HepG2 (cell line): ENCODE measurements at regions not wholly inside any gene's neighbourhood (a gene's known extent, or its start where the extent isn't known, plus 50 kb on each side); places are given as distances from the start of the nearest gene placed in this dataset.

Source experiments
- ATAC-seq: fragments of 200-7000 bp; cut with Tn5 transposase; 3 replicates; pipeline ENCODE4 v1.9.1; 2020; ENCODE audit warnings: mild to moderate bottlenecking, moderate library complexity
- BruUV-seq: library from RNA; stranded (reverse); fragments of 400-500 nt; replicated peaks from 2 replicates; lab custom pipeline; 2021; lab: Mats Ljungman, UMichigan
- CTCF ChIA-PET: fragments of 300-600 bp; formaldehyde crosslinking; extraction: SDS; loops from one replicate; lab custom pipeline; 2021; ENCODE audit warnings: low total read pairs, inconsistent platforms, low intra/inter-chr PET ratio; lab: Yijun Ruan, JAX
- POLR2A ChIA-PET: fragments of 350-600 bp; sonication (Branson Sonifier 250); formaldehyde crosslinking; loops from one replicate; lab custom pipeline; 2020; ENCODE audit warnings: antibody characterized with exemption, inconsistent platforms; lab: Yijun Ruan, JAX
- DNase-seq: peaks from one replicate; pipeline ENCODE4 v3.0.0-alpha.2; 2015; ENCODE audit warnings: low spot score
- FAIRE-seq: peaks from 3 replicates; lab custom pipeline; 2011; peaks lifted over from hg19 to GRCh38; lab: Jason Lieb, UNC
- H2AFZ ChIP-seq: one replicate; pipeline ENCODE4 v1.6.1; 2011; ENCODE audit warnings: low read length, inconsistent platforms
- H3K27ac ChIP-seq: fragments of 300-600 bp; 3 replicates; pipeline ENCODE4 v1.8.0; 2011; ENCODE audit warnings: mixed run types, mild to moderate bottlenecking, mixed read lengths, low read length, inconsistent platforms; ENCODE audit not compliant: insufficient read depth; ENCODE audit errors: extremely low read length
- H3K27me3 ChIP-seq, 2 experiments: fragments of 200-600 bp in 1 of 2; 2 replicates in 1 of 2; 3 replicates in 1 of 2; pipeline versions ENCODE4 v1.6.0 to v1.8.0; 2011; ENCODE audit warnings: low read length in 2 of 2, mild to moderate bottlenecking in 2 of 2, moderate library complexity in 2 of 2, inconsistent platforms in 1 of 2; ENCODE audit not compliant: insufficient read depth in 2 of 2, control insufficient read depth in 1 of 2
- H3K36me3 ChIP-seq, 2 experiments: fragments of 200-600 bp in 1 of 2; replicated peaks in 1 of 2; 2 replicates in 1 of 2; 3 replicates in 1 of 2; pipeline versions ENCODE4 v1.5.1 to v1.8.0; 2011; ENCODE audit warnings: low read length in 2 of 2, inconsistent platforms in 1 of 2; ENCODE audit not compliant: insufficient read depth in 2 of 2, control insufficient read depth in 1 of 2
- H3K4me1 ChIP-seq: 2 replicates; pipeline ENCODE4 v1.5.1; 2012; ENCODE audit warnings: low read length, inconsistent platforms; ENCODE audit not compliant: insufficient read depth
- H3K4me2 ChIP-seq: 2 replicates; pipeline ENCODE4 v1.6.0; 2011; ENCODE audit warnings: low read depth, low read length, inconsistent platforms
- H3K4me3 ChIP-seq, 3 experiments: fragments of 200-600 bp in 1 of 3; sonication (generic), shearing (Covaris generic) in 1 of 3; replicated peaks in 1 of 3; 2 replicates each; pipeline ENCODE4 v1.5.1; 2011 to 2016; ENCODE audit warnings: low read length in 3 of 3, inconsistent platforms in 2 of 3, low read depth in 2 of 3, mild to moderate bottlenecking in 2 of 3, control low read depth in 1 of 3, mixed read lengths in 1 of 3; ENCODE audit not compliant: insufficient read depth in 1 of 3
- H3K79me2 ChIP-seq: one replicate; pipeline ENCODE4 v1.6.1; 2011; ENCODE audit warnings: low read length, inconsistent platforms; ENCODE audit not compliant: insufficient read depth
- H3K9ac ChIP-seq: 2 replicates; pipeline ENCODE4 v1.6.0; 2011; ENCODE audit warnings: mild to moderate bottlenecking, low read depth, low read length, inconsistent platforms; ENCODE audit not compliant: insufficient read depth
- H3K9me3 ChIP-seq: 2 replicates; pipeline ENCODE4 v1.5.1; 2012; ENCODE audit warnings: mild to moderate bottlenecking, low read length
- H4K20me1 ChIP-seq: 2 replicates; pipeline ENCODE4 v1.6.0; 2011; ENCODE audit warnings: inconsistent platforms, mild to moderate bottlenecking, low read length, moderate library complexity; ENCODE audit not compliant: insufficient read depth
- CTCF ChIP-seq: sonication (generic); formaldehyde crosslinking; IDR thresholded peaks from 2 replicates; pipeline ENCODE4 v1.5.0; 2020; ENCODE audit warnings: mild to moderate bottlenecking, missing genetic modification reagents, moderate library complexity
- HCFC1 ChIP-seq: fragments of 150-350 bp; IDR thresholded peaks from 2 replicates; pipeline ENCODE4 v1.6.1; 2014; ENCODE audit warnings: low read depth, low read length
- ISX ChIP-seq: sonication (generic); formaldehyde crosslinking; conservative IDR thresholded peaks from 2 replicates; pipeline ENCODE4 v1.5.0; 2020; ENCODE audit warnings: missing genetic modification reagents
- KLF15 ChIP-seq: sonication (generic); formaldehyde crosslinking; IDR thresholded peaks from 2 replicates; pipeline ENCODE4 v1.8.1; 2023; ENCODE audit warnings: borderline replicate concordance, mild to moderate bottlenecking, inconsistent platforms, missing genetic modification reagents, mixed read lengths
- PHB2 ChIP-seq: fragments of 450-650 bp; IDR thresholded peaks from 2 replicates; pipeline ENCODE4 v1.6.1; 2018; ENCODE audit not compliant: partially characterized antibody
- POLR2AphosphoS5 ChIP-seq: IDR thresholded peaks from 2 replicates; pipeline ENCODE4 v1.6.1; 2012; ENCODE audit warnings: low read depth, low read length
- RAD21 ChIP-seq: fragments of 450-650 bp; formaldehyde crosslinking; IDR thresholded peaks from 2 replicates; pipeline ENCODE4 v1.5.0; 2020; ENCODE audit warnings: mild to moderate bottlenecking
- RFXANK ChIP-seq: IDR thresholded peaks from 2 replicates; pipeline ENCODE4 v1.6.1; 2016
- SMC3 ChIP-seq: IDR thresholded peaks from 2 replicates; pipeline ENCODE4 v1.6.1; 2011; ENCODE audit warnings: low read length, improper control_type of control experiment
- STAG1 ChIP-seq: sonication (generic); formaldehyde crosslinking; IDR thresholded peaks from 2 replicates; pipeline ENCODE4 v1.4.0; 2020; ENCODE audit warnings: missing genetic modification reagents
- STAT5B ChIP-seq: sonication (generic); formaldehyde crosslinking; IDR thresholded peaks from 2 replicates; pipeline ENCODE4 v1.4.0; 2020; ENCODE audit warnings: missing genetic modification reagents
- TBX3 ChIP-seq: fragments of 450-650 bp; IDR thresholded peaks from 2 replicates; pipeline ENCODE4 v1.6.1; 2017; ENCODE audit warnings: antibody characterized with exemption, mild to moderate bottlenecking, inconsistent platforms, borderline replicate concordance
- ZNF513 ChIP-seq: sonication (generic); formaldehyde crosslinking; conservative IDR thresholded peaks from 2 replicates; pipeline ENCODE4 v1.5.0; 2020; ENCODE audit warnings: missing genetic modification reagents
- WGBS: methylation state at CpG from one replicate; pipeline ENCODE4 v1.1.6; 2017; ENCODE audit warnings: low lambda C conversion rate; 5-methylcytosine and 5-hydroxymethylcytosine counted together
- in situ Hi-C: cut with HindIII; loops from 2 replicates; pipeline ENCODE4 v1.10.0; 2017; ENCODE audit warnings: low pct_unique_long_range_greater_than_20kb; ENCODE audit not compliant: extremely low pct_ligation_motif_present
- intact Hi-C: fragments of 100-400 bp; cut with micrococcal nuclease; formaldehyde crosslinking; loops from one replicate; pipeline ENCODE4 v1.10.0; 2022; ENCODE audit not compliant: unreplicated experiment

DNA sequence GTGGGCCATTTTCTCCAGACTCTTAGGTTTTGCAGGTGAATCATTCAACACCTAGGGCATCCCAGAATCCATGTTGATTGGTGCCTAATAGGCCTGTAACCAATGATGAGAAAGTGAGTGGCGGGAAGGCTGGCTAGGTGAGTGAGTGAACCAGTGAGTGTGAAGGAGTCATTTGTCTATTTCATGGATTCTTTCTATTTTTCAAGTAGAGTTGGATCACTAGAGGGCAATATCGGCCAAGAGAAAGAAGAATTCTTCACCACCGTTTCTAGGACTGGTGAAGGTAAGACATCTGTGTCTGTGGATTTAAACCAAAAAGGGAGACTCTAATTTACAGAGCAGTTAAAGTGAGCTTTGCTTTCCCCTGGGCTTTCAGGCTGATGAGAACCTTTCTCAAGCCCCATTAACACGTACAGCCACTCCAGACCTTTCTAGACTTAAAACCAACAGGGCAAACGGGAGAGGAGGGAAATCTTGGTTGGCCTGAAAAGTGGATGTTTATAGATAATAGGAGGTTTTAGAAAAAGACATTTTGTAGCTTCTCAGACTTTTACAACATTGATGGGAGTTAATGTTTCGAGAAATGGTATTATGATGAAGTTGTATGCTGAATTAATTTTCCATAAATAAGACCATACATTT is 114.3 kb upstream of the IL12B start:
- in situ Hi-C loops (loop anchor here (5.0 to 10.0 kb wide), 3 partner anchors 470 to 543 kb away; partner anchors contain the start of gene ADRA1B), intact Hi-C loops (loop anchor here (1.0 to 5.0 kb wide), 3 partner anchors 287 to 521 kb away; partner anchors contain the start of gene ADRA1B)
- DNase-seq (peak; percentile 48), FAIRE-seq (peak; percentile 36), ATAC-seq (peak; percentile 69)
- WGBS = 4% methylated on average over 6 of the region's 6 CpGs
- peaks cover 0 to 11% of the 10 kb centered on the region in 2 experiments; a peak in 1 of 5 replicates for H3K27me3 ChIP-seq
- H3K36me3 ChIP-seq = no peaks in the 10 kb centered on the region
- ChIA-PET POLR2A (no interaction called here), CTCF (interaction anchor here (1.7 kb wide), 1 partner anchor 543 kb away, joined by 15 read pairs; no protein-coding TSS in a partner anchor)
- TF ChIP-seq ISX (CRISPR knock-in tag) (no peak), RAD21 (CRISPR knock-in tag) (peak; percentile 40; the same call in 1 of the 2 replicates), STAG1 (peak; percentile 72), KLF15 (CRISPR knock-in tag) (no peak), RFXANK (no peak), CTCF (peak; percentile 71), ZNF513 (no peak), TBX3 (no peak), STAT5B (CRISPR knock-in tag) (no peak), SMC3 (peak; percentile 47; the same call in 1 of the 2 replicates), HCFC1 (no peak), POLR2AphosphoS5 (no peak), PHB2 (no peak)
- H3K4me1 ChIP-seq = no peaks in the 10 kb centered on the region
- H3K4me3 ChIP-seq = no peak overlapping the region
- no peaks in the 10 kb centered on the region for H4K20me1 ChIP-seq
- H2AFZ ChIP-seq = no peak overlapping the region
- no TSS peak for BruUV-seq
- H3K9ac ChIP-seq = no peak overlapping the region
- no peak overlapping the region for H3K27ac ChIP-seq
- no peaks in the 10 kb centered on the region for H3K79me2 ChIP-seq
- no peak overlapping the region for H3K4me2 ChIP-seq
- no peaks in the 10 kb centered on the region for H3K9me3 ChIP-seq
